Kidney (tissue), 13 donors: ENCODE measurements at regions not wholly inside any gene's neighbourhood (a gene's known extent, or its start where the extent isn't known, plus 50 kb on each side); places are given as distances from the start of the nearest gene placed in this dataset.
A peak's percentile ranks its signal among the peaks of the same experiment; 100 is the strongest.
"Not testable (repeated sequence)": the region's sequence is repeated elsewhere in the genome, so short reads cannot be mapped to it uniquely, and the experiment has no call there.

ENCODE experiments used
- DNase-seq, 5 donors: peaks; one replicate each; pipeline ENCODE4 v3.0.0-alpha.2; 2013 to 2020
- FAIRE-seq: peaks from 2 replicates; lab custom pipeline; 2012; peaks lifted over from hg19 to GRCh38; lab: Jason Lieb, UNC
- H3K27ac ChIP-seq, 2 donors: one replicate each; pipeline ENCODE4 v1.7.0; 2013; ENCODE audit warnings: low read depth in 2 of 2, low read length in 2 of 2, inconsistent platforms in 1 of 2
- H3K27me3 ChIP-seq: one replicate; pipeline ENCODE4 v1.7.1; 2013; ENCODE audit warnings: low read length, inconsistent platforms; ENCODE audit not compliant: control insufficient read depth, insufficient read depth
- H3K36me3 ChIP-seq, 3 donors: one replicate each; pipeline versions ENCODE4 v1.7.0 to v1.7.1; 2013; ENCODE audit warnings: low read length in 3 of 3, control low read depth in 1 of 3, inconsistent platforms in 1 of 3; ENCODE audit not compliant: insufficient read depth in 3 of 3, control insufficient read depth in 2 of 3
- H3K4me1 ChIP-seq, 3 donors: one replicate each; pipeline versions ENCODE4 v1.7.0 to v1.7.1; 2013; ENCODE audit warnings: low read length in 3 of 3, inconsistent platforms in 1 of 3, low read depth in 1 of 3; ENCODE audit not compliant: control insufficient read depth in 2 of 3, insufficient read depth in 2 of 3
- H3K4me3 ChIP-seq, 3 donors: one replicate each; pipeline versions ENCODE4 v1.7.0 to v1.8.1; 2013; ENCODE audit warnings: low read length in 3 of 3, control low read depth in 1 of 3, inconsistent platforms in 1 of 3
- H3K9ac ChIP-seq, 3 donors: one replicate each; pipeline versions ENCODE4 v1.7.0 to v1.7.1; 2013; ENCODE audit warnings: low read length in 3 of 3, control low read depth in 1 of 3, inconsistent platforms in 1 of 3
- H3K9me3 ChIP-seq, 3 donors: one replicate each; pipeline versions ENCODE4 v1.7.0 to v1.7.1; 2013; ENCODE audit warnings: low read length in 3 of 3, control low read depth in 1 of 3, inconsistent platforms in 1 of 3; ENCODE audit not compliant: control insufficient read depth in 2 of 3, insufficient read depth in 1 of 3
- intact Hi-C: fragments of 100-400 bp; cut with DNase I; formaldehyde crosslinking; loops from one replicate; pipeline ENCODE4 v1.11.1; 2022
- TF ChIP-seq, protein P1 (sequence below): IDR thresholded peaks from 3 replicates; pipeline ENCODE4 v1.5.1; 2012; ENCODE audit warnings: mild to moderate bottlenecking, moderate library complexity, borderline replicate concordance; ENCODE audit not compliant: insufficient read depth; ENCODE audit errors: extremely low read depth
- donor health status: control.
- donor health status: control.
- donor health status: control.
- donor health status: control.
- donor health status: control.
- donor health status: DM: yes; HTN: yes; CAD: no.
- donor health status: Normal renal cell carcinoma (clear cell type).

DNA sequence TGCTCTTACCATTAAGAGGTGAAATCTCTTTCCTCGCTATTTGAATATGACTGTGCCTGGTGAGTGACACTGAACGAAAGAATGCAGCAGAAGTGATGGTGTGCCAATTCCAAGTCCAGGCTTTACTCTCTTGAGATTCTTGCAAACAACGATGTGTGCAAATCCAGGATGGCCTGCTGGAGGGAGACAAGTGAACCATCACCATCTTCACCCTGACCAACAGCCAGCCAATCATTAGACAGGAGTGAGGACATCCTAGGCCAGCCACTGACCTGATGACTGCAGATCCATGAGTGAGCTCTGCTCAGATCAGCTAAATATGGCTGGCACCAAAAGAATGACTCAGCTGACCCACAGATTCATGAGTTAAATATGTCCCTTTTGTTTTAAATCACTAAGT, 878.0 kb downstream of the PDCD6IP start:
- no peaks in the 10 kb centered on the region for H3K27me3 ChIP-seq
- no peak overlapping the region for H3K27ac ChIP-seq
- no peaks in the 10 kb centered on the region for H3K9me3 ChIP-seq
- no peak for FAIRE-seq
- intact Hi-C loops, result no loop called here
- H3K9ac ChIP-seq, result no peak overlapping the region
- no peak for DNase-seq
- no peaks in the 10 kb centered on the region for H3K4me1 ChIP-seq
- TF ChIP-seq, protein P1, sequence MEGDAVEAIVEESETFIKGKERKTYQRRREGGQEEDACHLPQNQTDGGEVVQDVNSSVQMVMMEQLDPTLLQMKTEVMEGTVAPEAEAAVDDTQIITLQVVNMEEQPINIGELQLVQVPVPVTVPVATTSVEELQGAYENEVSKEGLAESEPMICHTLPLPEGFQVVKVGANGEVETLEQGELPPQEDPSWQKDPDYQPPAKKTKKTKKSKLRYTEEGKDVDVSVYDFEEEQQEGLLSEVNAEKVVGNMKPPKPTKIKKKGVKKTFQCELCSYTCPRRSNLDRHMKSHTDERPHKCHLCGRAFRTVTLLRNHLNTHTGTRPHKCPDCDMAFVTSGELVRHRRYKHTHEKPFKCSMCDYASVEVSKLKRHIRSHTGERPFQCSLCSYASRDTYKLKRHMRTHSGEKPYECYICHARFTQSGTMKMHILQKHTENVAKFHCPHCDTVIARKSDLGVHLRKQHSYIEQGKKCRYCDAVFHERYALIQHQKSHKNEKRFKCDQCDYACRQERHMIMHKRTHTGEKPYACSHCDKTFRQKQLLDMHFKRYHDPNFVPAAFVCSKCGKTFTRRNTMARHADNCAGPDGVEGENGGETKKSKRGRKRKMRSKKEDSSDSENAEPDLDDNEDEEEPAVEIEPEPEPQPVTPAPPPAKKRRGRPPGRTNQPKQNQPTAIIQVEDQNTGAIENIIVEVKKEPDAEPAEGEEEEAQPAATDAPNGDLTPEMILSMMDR, result no peak
- no peaks in the 10 kb centered on the region for H3K36me3 ChIP-seq
- H3K4me3 ChIP-seq, result no peak overlapping the region

- Histone ChIP-seq H3K27ac (no peak overlapping the region), H3K9ac (no peak overlapping the region), H3K9me3 (no peaks in the 10 kb centered on the region), H3K36me3 (no peaks in the 10 kb centered on the region), H3K4me3 (no peak overlapping the region), H3K27me3 (no peaks in the 10 kb centered on the region), H3K4me1 (no peaks in the 10 kb centered on the region)
- FAIRE-seq (no peak), DNase-seq (peak in 1 of 5 donors; percentile 6)
- TF ChIP-seq, protein P1, result no peak
- intact Hi-C loops, result no loop called here
Measured at GRCh38 chr3:34678575-34678974, 880.1 kb downstream of the PDCD6IP start.

DNA sequence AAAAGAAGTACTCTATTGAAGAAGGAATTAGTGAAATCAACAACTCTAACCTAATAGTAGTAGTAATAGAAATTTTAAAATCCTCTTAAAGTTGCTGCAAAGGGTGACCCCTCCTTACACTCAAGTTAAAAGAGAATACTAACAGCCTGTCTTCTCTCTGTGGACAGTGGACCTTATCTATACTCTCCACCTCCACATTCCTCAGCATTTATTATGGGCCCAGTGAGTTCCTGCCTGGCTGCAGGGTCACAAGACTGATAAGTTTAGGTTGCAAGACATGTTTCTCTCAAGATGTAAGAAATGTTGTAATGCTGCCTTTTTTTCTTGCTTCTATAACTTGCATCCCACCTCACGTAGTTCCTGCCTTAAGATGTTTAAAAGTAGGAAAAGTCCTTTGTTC, 880.6 kb downstream of the PDCD6IP start:
- FAIRE-seq, H3K4me3 ChIP-seq, DNase-seq, H3K4me1 ChIP-seq, intact Hi-C loops, H3K27me3 ChIP-seq, H3K27ac ChIP-seq, H3K36me3 ChIP-seq, H3K9ac ChIP-seq, H3K9me3 ChIP-seq: not testable (repeated sequence)

DNA sequence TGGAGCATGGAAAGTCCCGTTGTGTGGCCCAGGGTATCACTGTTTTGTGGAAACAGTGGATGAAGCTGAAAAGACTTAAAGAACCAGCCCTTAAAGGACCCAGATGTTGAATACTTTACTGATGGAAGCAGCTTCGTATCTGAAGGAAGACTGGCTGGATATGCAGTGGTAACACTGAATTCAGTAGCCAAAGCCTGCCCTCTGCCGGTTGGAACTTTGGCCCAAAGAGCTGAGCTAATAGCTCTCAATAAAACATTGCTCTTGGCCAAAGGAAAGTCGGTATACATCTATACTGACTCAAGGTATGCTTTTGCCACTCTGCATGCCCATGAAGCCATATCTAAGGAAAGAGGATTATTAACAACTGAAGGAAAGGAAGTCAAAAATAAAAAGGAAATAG, 885.4 kb downstream of the PDCD6IP start:
- FAIRE-seq (no peak), DNase-seq (peak in 4 of 5 donors; percentile 51 to 80 (median 60))
- Histone ChIP-seq H3K27ac (no peak overlapping the region), H3K27me3 (no peaks in the 10 kb centered on the region), H3K4me3 (no peak overlapping the region), H3K36me3 (no peaks in the 10 kb centered on the region), H3K9me3 (no peaks in the 10 kb centered on the region), H3K4me1 (no peaks in the 10 kb centered on the region), H3K9ac (no peak overlapping the region)
- TF ChIP-seq, protein P1, result peak; percentile 66
- intact Hi-C loops, result loop anchor here (10.0 kb wide), 1 partner anchor 799 kb away; no protein-coding TSS in a partner anchor
